A673 (cell line): ENCODE measurements at regions not wholly inside any gene's neighbourhood (a gene's known extent, or its start where the extent isn't known, plus 50 kb on each side); places are given as distances from the start of the nearest gene placed in this dataset.

Experiments
- CTCF ChIP-seq: fragments of 300-800, 200-600 bp; sonication (generic); conservative IDR thresholded peaks from 2 replicates; pipeline ENCODE4 v1.5.1; 2017; ENCODE audit warnings: low read depth, mild to moderate bottlenecking, antibody characterized with exemption, low read length, moderate library complexity, mixed read lengths
- EZH2 ChIP-seq: fragments of 200-600 bp; sonication (generic); IDR thresholded peaks from 2 replicates; pipeline ENCODE4 v1.6.1; 2017; ENCODE audit warnings: borderline replicate concordance, low read depth, mild to moderate bottlenecking, mixed read lengths, antibody characterized with exemption, low read length; ENCODE audit not compliant: poor library complexity, severe bottlenecking

GRCh38 chr2:186164325-186164724 is 321.7 kb upstream of the ZC3H15 start:
- no peak for TF ChIP-seq CTCF
- TF ChIP-seq EZH2, result no peak
